ENCODE measurements at regions not wholly inside any gene's neighbourhood (a gene's known extent, or its start where the extent isn't known, plus 50 kb on each side); places are given as distances from the start of the nearest gene placed in this dataset.
"Not testable (repeated sequence)": the region's sequence is repeated elsewhere in the genome, so short reads cannot be mapped to it uniquely, and the experiment has no call there.

DNA sequence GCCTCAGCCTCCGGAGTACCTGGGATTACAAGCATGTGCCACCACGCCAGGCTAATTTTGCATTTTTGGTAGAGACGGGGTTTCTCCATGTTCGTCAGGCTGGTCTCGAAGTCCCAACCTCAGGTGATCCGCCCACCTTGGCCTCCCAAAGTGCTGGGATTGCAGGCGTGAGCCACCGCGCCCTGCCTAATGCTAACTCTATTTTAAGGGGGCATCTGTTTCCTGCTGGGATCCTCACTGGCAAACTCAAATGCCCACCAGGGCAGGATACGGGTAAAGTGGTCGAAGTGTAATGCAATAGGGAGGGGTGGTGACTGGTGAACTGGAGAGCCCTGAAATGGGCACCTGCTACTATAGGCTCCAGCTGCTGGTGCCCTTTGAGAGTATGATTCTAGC lies 131.9 kb upstream of the ZNF217 start:
- in situ Hi-C loops (cut with MboI): no loop called here
- no peak for TF ChIP-seq EZH2phosphoT487 (IDR thresholded peaks at IDR 0.05; ENCODE audit: insufficient read depth, low read depth)
- TF ChIP-seq EZH2 (IDR thresholded peaks at IDR 0.05; ENCODE audit: insufficient read depth, poor library complexity, severe bottlenecking): no peak
- H3K9ac ChIP-seq: no peak overlapping the region

DNA sequence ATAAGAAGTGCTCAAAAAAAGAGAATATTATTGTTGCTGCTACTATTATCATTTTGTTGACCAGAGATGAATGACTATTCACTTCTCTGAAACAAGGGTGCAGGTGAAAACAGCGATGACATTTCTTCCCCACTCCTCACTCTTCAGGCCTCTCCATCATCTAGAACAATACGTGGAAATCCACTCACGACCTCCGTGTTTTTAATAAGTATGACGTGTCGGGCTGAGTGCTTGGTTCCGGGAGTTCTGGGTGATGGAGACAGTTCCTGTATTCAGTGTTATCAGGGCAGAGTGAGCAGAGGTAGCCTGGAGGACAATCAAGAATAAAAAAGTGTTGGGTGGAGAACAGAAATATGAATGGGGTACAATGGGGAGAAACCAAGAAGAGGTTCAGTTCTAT lies 130.0 kb upstream of the ZNF217 start:
- no peak overlapping the region for H3K4me2 ChIP-seq (ENCODE audit: unreplicated experiment)
- H3K4me3 ChIP-seq: no peak overlapping the region
- H3K4me1 ChIP-seq (ENCODE audit: insufficient read depth): peaks cover 9% of the 10 kb centered on the region; the same call in 1 of the 2 replicates
- H3K9me2 ChIP-seq (ENCODE audit: insufficient read depth): no peaks in the 10 kb centered on the region
- H2AFZ ChIP-seq: no peak overlapping the region
- TF ChIP-seq EZH2phosphoT487 (IDR thresholded peaks at IDR 0.05; ENCODE audit: insufficient read depth, low read depth) (no peak), EZH2 (IDR thresholded peaks at IDR 0.05; ENCODE audit: insufficient read depth, poor library complexity, severe bottlenecking) (no peak)
- no peaks in the 10 kb centered on the region for H3K36me3 ChIP-seq (ENCODE audit: low read depth)
- H3K9me3 ChIP-seq (ENCODE audit: low read depth): no peaks in the 10 kb centered on the region
- no peaks in the 10 kb centered on the region for H3K27me3 ChIP-seq (replicated peaks; ENCODE audit: insufficient read depth)
- no peaks in the 10 kb centered on the region for H3F3A ChIP-seq (ENCODE audit: insufficient read depth)
- H3K27ac ChIP-seq: no peak overlapping the region
- H3K79me2 ChIP-seq (ENCODE audit: insufficient read depth): no peaks in the 10 kb centered on the region
- in situ Hi-C loops (cut with MboI): no loop called here
- 93 to 99% methylated on average over 7 of the region's 7 CpGs for WGBS, 2 experiments (ENCODE audit: low coverage in 1 of 2, low lambda C conversion rate in 2 of 2, missing lambda C conversion rate in 2 of 2)
- H4K20me1 ChIP-seq (ENCODE audit: insufficient read depth): no peaks in the 10 kb centered on the region
- no peak overlapping the region for H3K9ac ChIP-seq
- DNase-seq: no peak

More for the DNA sequence above, 131.9 kb upstream of the ZNF217 start:
- H4K20me1 ChIP-seq (ENCODE audit: insufficient read depth): no peaks in the 10 kb centered on the region
- no peaks in the 10 kb centered on the region for H3K36me3 ChIP-seq (ENCODE audit: low read depth)
- no peak for DNase-seq
- H3K79me2 ChIP-seq (ENCODE audit: insufficient read depth): no peaks in the 10 kb centered on the region
- WGBS, 2 experiments (ENCODE audit: low coverage in 1 of 2, low lambda C conversion rate in 2 of 2, missing lambda C conversion rate in 2 of 2): 90 to 91% methylated on average over 11 of the region's 11 CpGs
- no peak overlapping the region for H3K4me3 ChIP-seq
- no peaks in the 10 kb centered on the region for H3K9me3 ChIP-seq (ENCODE audit: low read depth)
- no peak overlapping the region for H3K27ac ChIP-seq
- no peak overlapping the region for H3K4me2 ChIP-seq (ENCODE audit: unreplicated experiment)
- H3K4me1 ChIP-seq (ENCODE audit: insufficient read depth): peaks cover 8% of the 10 kb centered on the region; the same call in 1 of the 2 replicates
- no peaks in the 10 kb centered on the region for H3K27me3 ChIP-seq (replicated peaks; ENCODE audit: insufficient read depth)
- H3K9me2 ChIP-seq (ENCODE audit: insufficient read depth): no peaks in the 10 kb centered on the region
- H2AFZ ChIP-seq: no peak overlapping the region
- no peaks in the 10 kb centered on the region for H3F3A ChIP-seq (ENCODE audit: insufficient read depth)

DNA sequence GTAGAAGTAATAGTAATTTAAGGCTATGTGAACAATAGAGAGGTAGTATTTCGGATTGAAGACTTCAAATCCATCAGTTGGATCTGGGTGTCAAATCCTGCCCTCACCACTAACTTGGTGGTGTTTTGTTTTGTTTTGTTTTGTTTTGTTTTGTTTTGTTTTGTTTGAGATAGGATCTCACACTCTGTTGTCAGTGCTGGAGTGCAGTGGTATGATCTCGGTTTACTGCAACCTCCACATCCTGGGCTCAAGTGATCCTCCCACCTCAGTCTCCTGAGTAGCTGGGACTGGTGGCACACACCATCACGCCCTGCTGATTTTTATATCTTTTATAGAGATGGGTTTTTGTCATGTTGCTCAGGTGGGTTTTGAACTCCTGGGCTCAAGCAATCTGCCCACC lies 129.4 kb upstream of the ZNF217 start:
- no peaks in the 10 kb centered on the region for H3F3A ChIP-seq (ENCODE audit: insufficient read depth)
- no peaks in the 10 kb centered on the region for H3K9me3 ChIP-seq (ENCODE audit: low read depth)
- no peak overlapping the region for H3K4me2 ChIP-seq (ENCODE audit: unreplicated experiment)
- no peak overlapping the region for H3K27ac ChIP-seq
- WGBS, 2 experiments (ENCODE audit: low coverage in 1 of 2, low lambda C conversion rate in 2 of 2, missing lambda C conversion rate in 2 of 2): 99 to 100% methylated on average over 3 of the region's 3 CpGs
- H3K9ac ChIP-seq: no peak overlapping the region
- TF ChIP-seq EZH2phosphoT487 (IDR thresholded peaks at IDR 0.05; ENCODE audit: insufficient read depth, low read depth): no peak
- no peak for TF ChIP-seq EZH2 (IDR thresholded peaks at IDR 0.05; ENCODE audit: insufficient read depth, poor library complexity, severe bottlenecking)
- no peak for DNase-seq
- H4K20me1 ChIP-seq (ENCODE audit: insufficient read depth): no peaks in the 10 kb centered on the region
- no peaks in the 10 kb centered on the region for H3K27me3 ChIP-seq (replicated peaks; ENCODE audit: insufficient read depth)
- in situ Hi-C loops (cut with MboI): no loop called here
- H3K9me2 ChIP-seq (ENCODE audit: insufficient read depth): no peaks in the 10 kb centered on the region
- H3K4me1 ChIP-seq (ENCODE audit: insufficient read depth): peaks cover 9% of the 10 kb centered on the region; the same call in 1 of the 2 replicates
- no peak overlapping the region for H3K4me3 ChIP-seq
- no peak overlapping the region for H2AFZ ChIP-seq
- H3K36me3 ChIP-seq (ENCODE audit: low read depth): no peaks in the 10 kb centered on the region
- H3K79me2 ChIP-seq (ENCODE audit: insufficient read depth): no peaks in the 10 kb centered on the region

DNA sequence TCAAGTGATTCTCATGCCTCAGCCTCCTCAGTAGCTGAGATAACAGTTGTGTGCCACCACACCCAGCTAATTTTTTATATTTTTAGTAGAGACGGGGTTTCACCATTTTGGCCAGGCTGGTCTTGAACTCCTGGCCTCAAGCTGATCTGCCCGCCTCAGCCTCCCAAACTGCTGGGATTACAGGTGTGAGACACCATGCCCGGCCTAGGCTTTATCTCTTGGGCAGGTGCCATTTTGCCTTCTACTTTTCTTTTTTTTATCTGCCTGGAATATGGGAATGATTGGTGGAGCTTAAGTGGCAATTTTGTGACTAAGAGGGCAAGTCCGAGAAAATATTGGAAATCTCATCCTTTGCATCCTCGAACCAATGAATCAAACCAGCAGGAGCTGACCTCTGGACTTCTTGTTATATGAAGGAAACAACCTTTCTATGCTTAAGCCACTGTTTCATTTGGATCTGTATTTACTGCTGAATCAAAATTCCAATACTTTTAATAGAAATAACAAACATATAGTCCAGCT lies 128.9 kb upstream of the ZNF217 start:
- H3F3A ChIP-seq (ENCODE audit: insufficient read depth): no peaks in the 10 kb centered on the region
- no peaks in the 10 kb centered on the region for H3K27me3 ChIP-seq (replicated peaks; ENCODE audit: insufficient read depth)
- H3K4me3 ChIP-seq: no peak overlapping the region
- no peak overlapping the region for H3K9ac ChIP-seq
- no peak overlapping the region for H3K4me2 ChIP-seq (ENCODE audit: unreplicated experiment)
- H3K79me2 ChIP-seq (ENCODE audit: insufficient read depth): no peaks in the 10 kb centered on the region
- H3K9me3 ChIP-seq (ENCODE audit: low read depth): no peaks in the 10 kb centered on the region
- DNase-seq: no peak
- TF ChIP-seq EZH2 (IDR thresholded peaks at IDR 0.05; ENCODE audit: insufficient read depth, poor library complexity, severe bottlenecking) (no peak), EZH2phosphoT487 (IDR thresholded peaks at IDR 0.05; ENCODE audit: insufficient read depth, low read depth) (no peak)
- no peak overlapping the region for H2AFZ ChIP-seq
- H3K27ac ChIP-seq: no peak overlapping the region
- WGBS, 2 experiments (ENCODE audit: low coverage in 1 of 2, low lambda C conversion rate in 2 of 2, missing lambda C conversion rate in 2 of 2): 81 to 84% methylated on average over 5 of the region's 5 CpGs
- no peaks in the 10 kb centered on the region for H3K9me2 ChIP-seq (ENCODE audit: insufficient read depth)
- in situ Hi-C loops (cut with MboI): no loop called here
- peaks cover 9% of the 10 kb centered on the region; the same call in 1 of the 2 replicates for H3K4me1 ChIP-seq (ENCODE audit: insufficient read depth)
- H3K36me3 ChIP-seq (ENCODE audit: low read depth): no peaks in the 10 kb centered on the region
- H4K20me1 ChIP-seq (ENCODE audit: insufficient read depth): no peaks in the 10 kb centered on the region

DNA sequence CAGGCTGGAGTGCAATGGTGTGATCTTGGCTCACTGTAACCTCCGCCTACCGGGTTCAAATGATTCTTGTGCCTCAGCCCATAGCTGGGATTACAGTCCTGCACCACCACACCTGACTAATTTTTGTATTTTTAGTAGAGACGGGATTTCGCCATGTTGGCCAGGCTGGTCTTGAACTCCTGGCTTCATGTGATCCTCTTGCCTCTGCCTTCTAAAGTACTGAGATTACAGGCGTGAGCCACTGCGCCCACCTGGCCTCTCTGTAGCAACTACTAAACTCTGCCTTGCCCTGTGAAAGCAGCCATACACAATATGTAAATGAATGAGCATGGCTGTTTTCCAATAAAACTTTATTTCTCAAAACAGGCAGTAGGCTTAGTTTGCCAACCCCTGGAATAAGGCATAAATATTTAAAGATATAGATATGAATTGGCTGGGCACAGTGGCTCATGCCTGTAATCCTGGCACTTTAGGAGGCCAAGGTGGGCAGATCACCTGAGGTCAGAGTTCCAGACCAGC lies 127.9 kb upstream of the ZNF217 start:
- H4K20me1 ChIP-seq (ENCODE audit: insufficient read depth); H3K4me1 ChIP-seq (ENCODE audit: insufficient read depth); H3K9ac ChIP-seq; DNase-seq; H3K9me2 ChIP-seq (ENCODE audit: insufficient read depth); H3K9me3 ChIP-seq (ENCODE audit: low read depth); H3F3A ChIP-seq (ENCODE audit: insufficient read depth); H2AFZ ChIP-seq; H3K27me3 ChIP-seq (replicated peaks; ENCODE audit: insufficient read depth); in situ Hi-C loops (cut with MboI); H3K4me3 ChIP-seq; H3K27ac ChIP-seq; H3K79me2 ChIP-seq (ENCODE audit: insufficient read depth); H3K36me3 ChIP-seq (ENCODE audit: low read depth): not testable (repeated sequence)
- peak overlapping the region; percentile 24 for H3K4me2 ChIP-seq (ENCODE audit: unreplicated experiment)
- 95 to 97% methylated on average over 6 of the region's 6 CpGs for WGBS, 2 experiments (ENCODE audit: low coverage in 1 of 2, low lambda C conversion rate in 2 of 2, missing lambda C conversion rate in 2 of 2)

GRCh38 chr20:53719171-53719803 lies 125.6 kb upstream of the ZNF217 start:
- WGBS, 2 experiments (ENCODE audit: low coverage in 1 of 2, low lambda C conversion rate in 2 of 2, missing lambda C conversion rate in 2 of 2): 97% methylated on average over 8 of the region's 8 CpGs

More at GRCh38 chr20:53719171-53719803, 125.6 kb upstream of the ZNF217 start:
- H4K20me1 ChIP-seq (ENCODE audit: insufficient read depth); H3K4me3 ChIP-seq; H3K4me2 ChIP-seq (ENCODE audit: unreplicated experiment); in situ Hi-C loops (cut with MboI); H3K36me3 ChIP-seq (ENCODE audit: low read depth); H3F3A ChIP-seq (ENCODE audit: insufficient read depth); H2AFZ ChIP-seq; H3K27me3 ChIP-seq (replicated peaks; ENCODE audit: insufficient read depth); H3K9ac ChIP-seq; H3K27ac ChIP-seq; H3K79me2 ChIP-seq (ENCODE audit: insufficient read depth); DNase-seq; H3K4me1 ChIP-seq (ENCODE audit: insufficient read depth); H3K9me3 ChIP-seq (ENCODE audit: low read depth); H3K9me2 ChIP-seq (ENCODE audit: insufficient read depth): not testable (repeated sequence)
